NCI-H2196 treated with DMSO at 0.1 percent for 48 hours (cell line): ENCODE measurements at regions not wholly inside any gene's neighbourhood (a gene's known extent, or its start where the extent isn't known, plus 50 kb on each side); places are given as distances from the start of the nearest gene placed in this dataset.

Experiments used
- DNase-seq: peaks from one replicate; lab custom pipeline; 2025; ENCODE audit not compliant: unreplicated experiment; lab: John Stamatoyannopoulos, UW

- no peak for DNase-seq
Measured at GRCh38 chr9:31612336-31613030, 772.0 kb upstream of the ACO1 start.

GRCh38 chr9:31615966-31616365, 768.5 kb upstream of the ACO1 start:
- DNase-seq = no peak

- DNase-seq = no peak
Measured at GRCh38 chr9:31623511-31623910, 760.9 kb upstream of the ACO1 start.

- DNase-seq = no peak
Measured at GRCh38 chr9:31629292-31629691, 755.2 kb upstream of the ACO1 start.

- no peak for DNase-seq
Measured at GRCh38 chr9:31637265-31637664, 747.2 kb upstream of the ACO1 start.

GRCh38 chr9:31637861-31638260, 746.6 kb upstream of the ACO1 start:
- no peak for DNase-seq

- DNase-seq = no peak
Measured at GRCh38 chr9:31639451-31639850, 745.0 kb upstream of the ACO1 start.

GRCh38 chr9:31669311-31669710, 715.1 kb upstream of the ACO1 start:
- DNase-seq = no peak

- no peak for DNase-seq
Measured at GRCh38 chr9:31671011-31671410, 713.4 kb upstream of the ACO1 start.

GRCh38 chr9:31674264-31674663, 710.2 kb upstream of the ACO1 start:
- DNase-seq = no peak

GRCh38 chr9:31677415-31677814, 707.0 kb upstream of the ACO1 start:
- DNase-seq = no peak

GRCh38 chr9:31677877-31678276, 706.6 kb upstream of the ACO1 start:
- DNase-seq = no peak

- DNase-seq = no peak
Measured at GRCh38 chr9:31683116-31683515, 701.3 kb upstream of the ACO1 start.

GRCh38 chr9:31697956-31698355, 686.5 kb upstream of the ACO1 start:
- no peak for DNase-seq

- no peak for DNase-seq
Measured at GRCh38 chr9:31699836-31700235, 684.6 kb upstream of the ACO1 start.

GRCh38 chr9:31700252-31701045, 684.0 kb upstream of the ACO1 start:
- DNase-seq = no peak

GRCh38 chr9:31702957-31703356, 681.5 kb upstream of the ACO1 start:
- no peak for DNase-seq

- no peak for DNase-seq
Measured at GRCh38 chr9:31715250-31715649, 669.2 kb upstream of the ACO1 start.

GRCh38 chr9:31719262-31719661, 665.2 kb upstream of the ACO1 start:
- no peak for DNase-seq

GRCh38 chr9:31730398-31730797, 654.0 kb upstream of the ACO1 start:
- no peak for DNase-seq

- DNase-seq = no peak
Measured at GRCh38 chr9:31733166-31733565, 651.3 kb upstream of the ACO1 start.

- DNase-seq = no peak
Measured at GRCh38 chr9:31736581-31737179, 647.8 kb upstream of the ACO1 start.
